HG02973 (cell line): ENCODE measurements at regions not wholly inside any gene's neighbourhood (a gene's known extent, or its start where the extent isn't known, plus 50 kb on each side); places are given as distances from the start of the nearest gene placed in this dataset.

ENCODE experiments used
- ATAC-seq: cut with Tn5 transposase; IDR thresholded peaks from one replicate; pipeline ENCODE4 v1.9.1; 2021; ENCODE audit warnings: moderate library complexity; ENCODE audit not compliant: unreplicated experiment

DNA sequence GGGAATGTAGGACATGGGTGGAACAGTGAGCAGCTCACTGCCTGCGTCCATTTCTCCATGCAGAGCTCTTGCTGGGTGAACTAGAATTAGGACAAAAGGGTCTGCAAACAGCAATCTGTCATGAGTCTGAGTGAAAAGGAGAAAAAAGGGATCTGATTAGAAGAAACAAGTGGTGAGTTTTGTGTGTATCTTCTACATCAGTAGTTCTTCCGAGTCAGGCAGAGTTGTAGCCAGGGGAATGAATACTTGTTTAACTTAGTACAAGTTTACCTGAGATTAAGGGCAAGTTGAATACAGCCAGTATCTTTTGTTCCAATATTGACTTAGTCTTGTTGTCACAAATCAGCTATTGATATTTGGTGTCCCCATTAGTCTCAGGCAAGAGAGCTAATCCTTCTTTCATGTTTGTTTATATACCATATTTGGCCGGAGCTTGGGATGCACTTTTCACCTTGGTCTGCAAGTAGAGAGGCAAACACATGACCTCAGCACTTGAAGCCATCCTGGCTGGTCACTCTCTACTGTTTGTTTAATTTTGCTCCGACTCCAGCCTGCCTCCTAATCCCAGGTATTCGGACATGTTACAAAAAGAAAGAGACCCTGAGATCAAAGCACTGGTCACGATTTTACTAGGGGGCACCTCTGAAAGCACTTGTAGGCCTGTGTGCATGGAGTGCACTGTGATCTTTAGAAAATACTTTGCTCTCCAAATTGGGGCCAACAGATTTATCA lies 211.0 kb upstream of the NT5C1B start:
- no peak for ATAC-seq

DNA sequence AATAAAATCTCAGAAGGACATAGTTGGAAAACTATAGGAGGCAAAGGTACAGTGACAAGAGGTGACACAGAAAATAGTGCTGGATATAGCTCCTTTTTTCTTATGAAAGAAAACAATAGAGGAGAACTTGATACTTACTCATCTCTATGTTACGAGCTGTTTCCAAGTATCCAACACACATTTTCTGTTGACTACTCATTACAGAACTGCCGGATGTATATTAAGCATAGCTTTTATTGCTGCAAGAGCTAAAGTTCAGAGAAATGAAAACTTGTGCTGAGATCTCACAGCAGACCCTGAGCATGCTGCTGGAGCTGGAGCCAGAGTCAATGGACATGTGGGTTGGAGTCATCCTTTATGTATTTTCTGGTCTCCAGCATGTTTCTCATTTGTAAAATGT lies 210.0 kb upstream of the NT5C1B start:
- ATAC-seq, result no peak

DNA sequence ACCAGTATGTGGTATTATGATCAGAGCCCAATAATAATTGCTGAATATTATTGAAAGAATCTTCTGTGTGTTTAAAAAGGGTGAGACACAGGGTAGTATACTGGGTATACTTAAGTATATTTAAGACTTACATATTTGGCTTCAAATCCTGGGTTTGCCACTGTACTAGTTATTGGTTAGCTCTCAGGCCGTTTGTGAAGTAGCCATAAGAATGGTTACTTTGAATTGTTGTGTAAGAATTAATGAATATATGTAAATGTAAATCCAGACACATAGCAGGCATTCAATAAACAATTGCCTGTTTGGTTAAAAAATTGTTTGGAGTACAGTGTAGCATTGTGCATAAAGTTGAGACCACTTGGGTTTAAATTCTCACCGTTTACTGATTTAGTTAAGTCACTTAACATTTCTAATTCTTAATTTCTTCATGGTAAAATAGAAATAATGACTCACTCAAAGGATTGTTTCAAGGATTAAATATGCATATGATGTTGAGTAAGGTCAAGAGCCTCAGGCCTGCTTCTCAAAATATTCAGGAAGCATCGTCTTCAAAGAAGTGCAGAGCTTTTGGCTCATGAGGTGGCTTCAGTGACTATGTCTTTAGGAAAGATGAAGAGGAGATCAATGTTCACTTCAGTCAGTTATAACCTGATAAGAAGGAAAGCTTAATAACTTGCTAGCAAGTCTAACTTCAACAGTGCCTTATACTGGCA lies 207.9 kb upstream of the NT5C1B start:
- ATAC-seq, result no peak

DNA sequence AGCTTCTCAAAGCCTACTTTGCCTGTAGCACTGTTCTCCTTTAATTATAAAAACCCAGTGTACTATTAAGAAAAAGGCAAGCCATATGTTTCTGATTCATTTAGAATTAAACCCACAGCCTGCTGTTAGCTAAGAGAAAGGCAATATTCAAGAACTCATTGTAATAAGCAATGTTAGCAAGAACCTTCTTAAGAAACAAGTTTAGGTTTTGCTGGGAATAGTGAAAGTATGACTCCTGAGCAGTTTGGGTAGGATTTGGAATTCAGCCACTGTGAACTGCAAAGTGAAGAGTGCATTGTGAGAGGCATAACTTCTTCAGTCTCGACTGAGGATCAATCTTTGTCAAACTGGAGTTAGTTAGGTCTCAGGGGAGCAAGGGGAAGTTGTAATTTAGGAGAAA lies 206.5 kb upstream of the NT5C1B start:
- no peak for ATAC-seq

DNA sequence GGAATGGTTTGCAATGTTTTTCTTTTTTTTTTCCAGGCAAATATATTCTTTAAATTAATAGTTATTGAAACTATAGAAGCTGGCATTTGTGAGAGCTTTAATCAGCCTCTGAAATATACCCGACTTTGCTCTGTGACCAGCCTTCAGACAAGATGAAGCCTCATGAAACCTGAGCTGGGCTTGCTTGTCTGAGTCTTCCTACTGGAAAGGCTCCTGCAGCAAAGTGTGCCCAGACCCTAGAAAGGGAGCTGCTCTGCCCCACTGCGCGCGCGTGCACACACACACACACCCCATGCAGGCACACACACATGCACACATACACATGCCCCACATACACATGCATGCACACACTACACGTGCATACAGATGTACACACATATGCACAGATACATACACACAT lies 203.3 kb upstream of the NT5C1B start:
- no peak for ATAC-seq

DNA sequence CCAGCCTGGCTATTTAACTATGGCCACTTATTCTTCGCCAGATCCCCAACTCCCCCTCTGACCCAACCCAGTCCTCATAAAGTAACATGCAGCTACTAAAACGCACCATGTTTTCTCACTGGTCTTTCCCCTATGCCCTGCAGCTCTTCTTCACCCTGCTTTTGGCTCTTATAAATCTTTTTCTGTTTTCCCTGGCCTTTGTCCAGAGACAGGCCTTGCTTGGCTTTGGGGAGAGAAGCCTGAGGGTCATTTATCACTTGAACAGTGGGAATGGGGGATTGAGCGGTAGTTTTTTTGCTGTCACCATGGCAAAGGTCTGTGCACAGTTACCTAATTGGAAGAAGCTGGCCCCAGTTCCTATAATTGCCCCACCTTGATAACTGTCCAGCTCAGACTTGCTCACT lies 202.9 kb upstream of the NT5C1B start:
- ATAC-seq, result no peak

DNA sequence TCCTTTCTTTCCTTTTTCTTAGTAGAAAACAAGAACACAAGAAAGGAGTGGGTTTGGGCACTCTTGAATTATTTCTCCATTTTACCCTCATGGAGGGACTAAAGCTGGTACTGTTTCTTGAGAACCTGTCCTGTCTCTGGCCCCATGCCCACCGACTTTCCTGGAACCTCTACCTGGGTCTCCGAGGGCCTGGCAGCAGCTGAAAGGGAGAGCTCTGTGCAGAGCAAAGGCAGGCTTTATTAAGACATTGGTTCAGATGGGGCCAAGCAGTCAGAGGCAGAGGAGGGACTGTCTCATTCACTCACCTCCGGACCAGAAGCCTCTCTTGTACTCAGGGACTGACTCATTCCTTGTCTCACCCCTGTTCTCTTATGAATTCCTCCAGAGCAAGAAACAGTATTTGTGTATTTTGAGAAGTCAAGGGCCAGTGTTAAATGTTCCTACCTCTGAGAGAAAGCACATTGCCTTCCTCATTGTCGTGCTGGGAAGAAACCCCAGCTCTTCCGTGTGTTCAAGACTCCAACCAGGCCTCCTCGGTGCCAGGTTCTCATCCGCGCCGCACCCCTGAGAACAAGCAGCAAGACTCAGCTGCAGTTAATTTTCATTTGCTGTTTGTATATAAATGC lies 201.9 kb upstream of the NT5C1B start:
- ATAC-seq, result no peak

DNA sequence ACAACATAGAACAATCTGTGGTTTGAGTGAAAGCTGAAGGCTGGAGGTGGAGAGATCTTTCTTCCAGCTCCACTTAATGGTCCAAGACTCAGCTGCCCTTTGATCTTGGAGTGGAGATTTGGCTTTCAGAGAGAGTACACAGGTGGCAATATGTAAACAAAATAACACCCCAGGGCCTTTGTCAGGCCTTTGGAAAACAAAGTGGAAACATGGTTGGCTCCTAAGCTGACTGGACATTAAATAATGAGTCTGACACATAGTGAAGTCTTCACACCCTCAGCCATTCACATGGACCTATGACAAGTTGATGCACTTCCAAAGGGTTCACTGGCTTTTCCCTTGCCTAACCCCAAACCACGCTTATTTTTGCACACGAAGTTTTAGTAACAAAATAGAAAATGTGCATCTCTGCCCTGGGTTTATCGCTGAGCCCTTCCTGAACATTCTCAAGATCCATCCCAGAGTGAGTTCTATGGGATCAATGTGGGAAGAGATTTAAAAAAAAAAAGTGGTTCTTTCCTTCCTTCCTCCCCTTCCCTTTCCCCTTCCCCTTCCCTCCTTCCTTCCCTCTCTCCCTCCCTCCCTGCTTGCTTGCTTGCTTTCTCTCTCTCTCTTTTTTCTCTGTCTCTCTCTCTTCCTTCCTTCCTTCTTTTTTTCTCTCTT lies 201.3 kb upstream of the NT5C1B start:
- ATAC-seq, result no peak

DNA sequence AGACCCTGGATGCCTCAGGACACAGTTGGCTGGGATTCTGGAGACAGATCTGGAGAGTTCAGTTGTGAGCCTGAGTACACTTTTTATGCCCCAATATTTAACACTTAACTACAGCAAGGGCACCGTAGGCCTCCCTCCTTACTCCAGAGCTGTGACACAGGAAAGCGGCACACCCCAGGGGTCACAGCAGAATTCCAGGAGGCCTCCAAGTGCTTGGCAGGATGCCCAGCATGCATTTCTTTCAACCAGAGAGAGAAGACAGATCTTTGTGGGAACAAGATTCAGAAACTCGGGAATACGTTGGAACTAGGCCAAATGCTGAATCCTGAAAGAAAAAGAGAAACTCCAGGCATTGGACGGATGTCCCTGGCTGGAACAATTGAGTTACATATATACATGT lies 199.2 kb upstream of the NT5C1B start:
- ATAC-seq, result no peak

DNA sequence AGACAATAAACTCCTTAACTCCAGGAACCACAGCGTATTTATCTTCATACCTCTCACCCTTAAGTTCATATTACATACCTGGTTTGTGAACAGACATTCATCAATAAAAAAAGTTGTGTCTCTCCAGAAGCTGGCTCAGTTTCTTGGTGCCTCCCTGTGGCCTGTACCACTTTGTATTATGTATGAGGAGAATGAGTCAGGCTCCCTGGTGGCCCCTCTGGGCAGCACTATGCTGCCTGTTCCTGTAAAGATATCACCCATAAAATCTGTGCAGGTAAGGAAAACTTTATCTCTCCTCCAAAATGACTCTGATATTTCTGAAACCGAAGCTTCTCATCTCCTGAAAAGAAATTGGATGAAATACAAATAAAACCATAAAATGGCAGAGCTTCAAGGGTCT lies 198.4 kb upstream of the NT5C1B start:
- no peak for ATAC-seq

DNA sequence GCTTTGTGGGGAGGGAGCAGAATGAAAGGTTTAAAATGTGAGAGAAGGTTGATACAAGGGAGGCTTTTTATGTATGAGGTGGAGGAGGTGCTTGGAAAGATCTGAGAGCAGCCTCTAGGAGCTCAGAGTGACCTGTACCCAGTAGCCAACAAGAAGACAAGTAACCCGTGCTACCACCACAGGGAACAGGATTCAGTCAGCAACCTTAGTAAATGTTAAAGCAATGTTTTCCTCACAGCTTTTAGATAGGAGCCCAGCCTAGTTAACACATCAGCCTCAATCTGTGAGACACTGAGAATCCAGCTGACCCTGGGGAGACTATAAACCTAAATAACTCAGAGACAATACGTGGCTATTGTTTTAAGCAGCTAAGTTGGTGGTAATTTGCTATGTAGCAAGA lies 194.9 kb upstream of the NT5C1B start:
- ATAC-seq, result no peak

DNA sequence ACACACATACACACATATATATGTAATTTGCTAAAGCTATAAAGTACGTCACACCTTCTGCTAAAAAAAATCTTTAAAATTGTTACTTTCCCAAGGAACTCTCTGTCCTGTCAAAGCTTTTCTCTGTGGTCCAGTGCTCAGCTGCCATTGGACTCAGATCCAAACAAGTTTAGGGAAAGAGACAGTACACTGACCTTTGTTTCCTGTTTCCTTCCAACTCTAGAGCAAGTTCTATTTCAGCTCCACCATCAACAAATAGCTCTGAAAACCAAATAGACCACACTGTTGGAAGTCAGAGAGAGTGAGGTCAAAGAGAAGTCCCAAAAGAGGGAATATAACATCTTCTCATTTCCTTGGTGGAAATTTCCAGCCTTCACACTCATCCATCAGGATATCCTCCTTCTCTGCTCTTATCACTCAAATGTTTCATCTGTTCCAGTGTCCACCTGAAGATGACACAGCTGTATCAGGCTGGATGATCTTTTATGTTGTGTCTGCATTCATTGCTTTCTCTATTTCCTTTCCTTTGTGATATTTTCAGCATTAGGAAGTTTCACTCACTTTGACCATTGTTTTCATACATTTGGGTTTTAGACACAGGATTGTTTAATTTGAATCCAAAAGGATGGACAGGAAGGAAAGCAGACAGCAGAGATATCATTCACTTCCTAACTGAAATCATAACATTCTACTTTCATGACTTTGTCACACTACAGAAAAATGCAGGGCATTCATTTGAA lies 192.3 kb upstream of the NT5C1B start:
- ATAC-seq, result no peak

DNA sequence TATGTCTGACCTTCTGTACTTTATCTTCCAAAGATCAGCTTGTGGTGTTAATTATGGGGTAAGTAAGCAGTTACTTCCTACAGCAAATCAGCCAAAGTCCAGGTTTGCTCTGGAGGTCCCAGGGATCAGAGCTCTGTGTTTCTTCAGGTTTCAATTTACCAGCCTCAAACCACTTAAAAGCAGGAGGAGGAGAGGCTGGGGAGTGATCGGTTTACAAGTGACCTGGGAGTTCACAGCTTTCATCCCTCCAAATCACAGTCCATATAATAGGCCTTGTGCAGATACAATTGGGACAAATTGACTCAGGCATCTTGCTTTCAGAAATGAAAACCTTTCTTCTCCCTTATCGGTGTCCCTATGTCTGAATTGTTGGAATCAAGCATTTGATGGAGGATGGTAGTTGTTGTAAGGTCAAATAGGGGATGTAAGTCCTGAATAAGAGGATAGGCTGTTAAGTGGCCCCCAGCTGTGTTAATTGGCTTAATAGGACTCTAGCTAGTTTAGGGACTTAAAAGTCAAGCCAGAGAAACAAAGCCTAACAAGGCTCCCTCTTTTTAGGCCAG lies 188.0 kb upstream of the NT5C1B start:
- ATAC-seq, result no peak

DNA sequence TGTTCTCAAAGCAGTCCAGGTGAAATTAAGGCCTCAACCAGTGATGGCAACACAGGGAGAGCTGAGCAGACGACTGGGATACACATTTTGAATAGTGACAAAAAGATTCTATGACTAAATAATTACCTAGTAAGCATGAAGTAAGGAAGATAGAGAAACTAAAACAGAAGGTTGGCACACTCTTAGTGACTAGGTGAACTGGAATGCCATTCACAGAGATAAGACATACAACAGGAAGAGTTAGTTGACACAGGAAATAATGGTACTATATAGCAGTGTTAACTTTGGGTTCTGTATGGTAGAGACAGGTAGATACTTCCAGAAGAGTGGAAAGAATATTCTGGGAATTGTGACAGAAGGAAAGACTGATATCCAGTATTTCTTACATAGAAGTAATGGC lies 181.8 kb upstream of the NT5C1B start:
- no peak for ATAC-seq

DNA sequence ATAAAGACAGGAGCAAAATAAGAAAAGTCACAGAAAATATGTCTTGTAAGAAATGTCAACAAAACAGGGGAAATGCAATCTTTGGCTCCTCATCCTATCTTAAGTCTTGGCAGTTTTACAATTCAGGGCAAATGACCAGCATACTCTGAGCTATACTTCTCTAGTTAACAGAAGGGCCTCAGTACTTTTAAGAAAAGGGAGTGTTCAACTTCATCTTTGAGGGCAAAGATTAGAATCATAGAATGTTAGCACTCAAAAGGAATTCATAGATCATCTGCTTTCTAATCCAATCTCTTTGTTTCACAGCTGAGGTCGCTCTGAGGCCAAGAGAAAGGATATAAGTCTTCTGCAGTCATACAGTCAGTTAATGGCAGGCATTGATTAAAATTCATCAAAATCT lies 174.0 kb upstream of the NT5C1B start:
- no peak for ATAC-seq

DNA sequence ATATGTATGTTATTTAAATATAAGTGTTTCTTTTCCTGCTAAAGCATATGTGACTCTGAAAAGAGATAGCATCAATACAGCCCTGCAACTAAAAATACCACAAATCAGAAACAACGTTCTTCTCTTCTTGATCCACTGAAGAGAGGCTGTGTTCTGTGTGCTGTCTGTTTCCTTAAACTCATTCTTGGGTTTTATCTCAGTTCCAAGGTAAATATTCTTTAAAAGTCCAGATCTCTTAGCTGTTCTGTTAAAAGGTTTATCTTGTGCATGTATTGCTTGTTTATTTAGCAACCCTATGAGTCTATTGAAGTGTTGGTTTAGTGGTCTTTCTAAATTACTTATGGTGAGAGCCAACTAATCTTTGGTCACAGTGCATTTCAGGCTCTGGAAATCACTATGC lies 173.3 kb upstream of the NT5C1B start:
- no peak for ATAC-seq

DNA sequence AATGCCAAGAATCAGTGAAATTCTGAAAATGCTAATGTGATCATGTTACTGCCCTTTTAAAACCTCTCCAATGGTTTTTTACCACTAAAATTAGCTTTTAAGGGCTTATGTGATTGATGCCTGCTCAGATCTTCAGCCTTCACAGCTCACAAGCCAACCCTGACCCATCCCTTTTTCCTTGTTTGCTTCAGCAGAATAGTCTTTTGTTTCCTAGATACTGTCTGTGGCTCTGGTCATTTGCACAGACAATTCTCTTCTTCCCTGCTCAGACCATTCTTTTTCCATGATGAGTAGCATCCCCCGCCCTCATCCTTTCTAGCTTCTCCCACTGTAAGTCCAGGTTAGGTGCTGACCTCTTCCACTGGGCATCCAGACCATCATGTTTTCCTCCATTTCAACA lies 164.9 kb upstream of the NT5C1B start:
- no peak for ATAC-seq

DNA sequence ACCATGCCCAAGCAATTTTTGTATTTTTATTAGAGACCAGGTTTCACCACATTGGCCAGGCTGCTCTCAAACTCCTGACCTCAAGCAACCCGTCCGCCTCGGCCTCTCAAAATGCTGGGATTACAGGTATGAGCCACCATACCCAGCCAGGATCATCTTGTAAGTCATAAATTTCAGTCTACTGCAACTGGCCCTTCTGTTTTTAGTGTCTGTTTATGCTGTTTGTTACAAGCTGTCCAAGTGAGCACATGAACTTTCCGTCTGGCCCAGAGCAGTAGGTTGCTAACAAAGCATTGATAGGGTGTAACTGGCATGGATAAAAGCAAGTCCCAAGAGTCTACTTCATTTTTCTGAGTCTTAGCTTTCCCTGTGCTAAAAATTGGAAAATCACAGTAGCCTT lies 164.4 kb upstream of the NT5C1B start:
- no peak for ATAC-seq

DNA sequence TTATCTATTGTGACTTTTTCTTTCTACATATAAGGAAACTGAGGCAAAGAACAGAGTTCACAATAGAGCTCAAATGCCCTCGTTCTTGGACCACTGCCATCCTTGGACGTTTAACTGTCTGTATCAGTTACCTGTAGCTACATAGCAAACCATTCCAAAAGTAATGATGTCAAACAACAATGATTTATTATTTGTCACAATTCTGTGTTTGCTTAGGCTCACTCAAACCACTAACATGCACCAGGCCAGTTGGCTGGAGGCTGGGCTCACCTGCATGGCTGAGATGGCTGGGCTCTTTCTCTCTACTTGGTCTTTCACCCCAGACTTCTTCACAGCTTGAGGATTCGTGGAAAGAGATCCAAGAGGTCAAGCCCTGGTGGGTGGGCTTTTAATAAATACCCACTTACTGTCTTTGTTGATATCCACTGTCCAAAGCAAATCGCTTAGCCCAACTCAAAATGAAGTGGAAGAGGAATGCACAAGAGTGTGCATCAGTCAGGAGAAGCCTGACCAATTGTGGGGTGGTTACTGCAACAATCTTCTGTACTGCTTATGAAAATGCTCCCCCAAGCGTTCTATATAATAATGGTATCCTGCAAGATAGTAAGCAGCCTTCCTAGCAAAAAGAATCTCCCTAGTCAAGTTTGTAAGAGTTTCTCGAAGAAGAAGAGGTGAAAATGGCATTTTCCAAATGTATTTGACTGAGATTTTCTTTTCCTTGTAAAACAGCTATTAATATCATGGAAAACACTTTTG lies 163.5 kb upstream of the NT5C1B start:
- no peak for ATAC-seq

DNA sequence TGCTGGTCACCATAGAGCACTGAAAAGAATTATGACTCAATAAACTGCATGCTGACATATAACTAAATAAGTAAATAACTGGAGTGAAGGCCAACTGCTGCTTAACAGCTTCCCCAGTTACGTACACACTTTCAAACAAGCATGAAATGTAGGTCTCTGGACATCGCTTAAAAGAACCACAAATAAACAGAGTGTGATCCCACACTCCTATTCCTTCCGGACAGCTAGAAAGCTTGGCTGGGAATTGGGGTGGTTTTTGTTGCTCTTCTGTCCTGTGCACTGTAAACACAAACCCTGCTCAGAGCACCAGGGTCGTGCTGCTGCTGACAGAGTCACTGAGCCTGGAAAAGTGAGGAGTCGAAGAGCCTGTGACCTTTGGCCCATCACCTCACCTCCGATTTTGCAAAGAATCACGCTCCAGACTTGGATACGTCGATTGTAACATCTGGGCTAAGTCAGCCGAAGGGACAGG lies 162.7 kb upstream of the NT5C1B start:
- no peak for ATAC-seq
